Gastroesophageal sphincter (tissue), 4 donors: ENCODE measurements at regions not wholly inside any gene's neighbourhood (a gene's known extent, or its start where the extent isn't known, plus 50 kb on each side); places are given as distances from the start of the nearest gene placed in this dataset.
"Not testable (repeated sequence)": the region's sequence is repeated elsewhere in the genome, so short reads cannot be mapped to it uniquely, and the experiment has no call there.

Experiments used
- ATAC-seq: fragments of 150-250 bp; one replicate; pipeline ENCODE4 v1.9.1; 2016; ENCODE audit warnings: mild to moderate bottlenecking, moderate library complexity
- H3K27ac ChIP-seq, 4 donors: fragments of 200-600 bp; sonication (generic) in 3 of 4; 1 replicate in 3 of 4; 2 replicates in 1 of 4; pipeline ENCODE4 v1.5.1; 2016 to 2019
- H3K27me3 ChIP-seq: fragments of 200-600 bp; sonication (generic); one replicate; pipeline ENCODE4 v1.5.1; 2019
- H3K36me3 ChIP-seq, 2 donors: fragments of 200-600 bp; sonication (generic); one replicate each; pipeline ENCODE4 v1.5.1; 2019; ENCODE audit warnings: control low read depth in 1 of 2
- H3K4me1 ChIP-seq, 3 donors: fragments of 200-600 bp; sonication (generic); 1 replicate in 2 of 3; 2 replicates in 1 of 3; pipeline ENCODE4 v1.5.1; 2016 to 2019; ENCODE audit warnings: control low read depth in 2 of 3
- H3K4me3 ChIP-seq, 2 donors: fragments of 200-600 bp; sonication (generic); one replicate each; pipeline ENCODE4 v1.5.1; 2019; ENCODE audit warnings: mild to moderate bottlenecking in 1 of 2, moderate library complexity in 1 of 2
- H3K9me3 ChIP-seq, 3 donors: fragments of 200-600 bp; sonication (generic); one replicate each; pipeline ENCODE4 v1.5.1; 2017 to 2019; ENCODE audit warnings: control low read depth in 2 of 3
- EP300 ChIP-seq: sonication (generic); formaldehyde crosslinking; IDR thresholded peaks from one replicate; pipeline ENCODE4 v1.6.1; 2017; ENCODE audit warnings: antibody characterized with exemption, mild to moderate bottlenecking
- POLR2A ChIP-seq, 2 donors: fragments of 450-650 bp; IDR thresholded peaks; one replicate each; pipeline ENCODE4 v1.6.1; 2017; ENCODE audit warnings: antibody characterized with exemption in 2 of 2, mild to moderate bottlenecking in 2 of 2, moderate library complexity in 1 of 2
- POLR2AphosphoS5 ChIP-seq: sonication (generic); formaldehyde crosslinking; IDR thresholded peaks from one replicate; pipeline ENCODE4 v1.6.1; 2017; ENCODE audit warnings: antibody characterized with exemption
- WGBS, 2 donors: methylation state at CpG; one replicate each; pipeline ENCODE4 v1.1.5; 2018; ENCODE audit warnings: low coverage in 1 of 2; 5-methylcytosine and 5-hydroxymethylcytosine counted together
- TF ChIP-seq, protein P1 (sequence below), 4 experiments: fragments of 200-600 bp in 2 of 4; fragments of 450-650 bp in 2 of 4; sonication (generic) in 1 of 4; IDR thresholded peaks; one replicate each; pipeline ENCODE4 v1.5.1; 2017 to 2019; ENCODE audit warnings: antibody characterized with exemption in 4 of 4, mild to moderate bottlenecking in 2 of 4, moderate library complexity in 2 of 4

DNA sequence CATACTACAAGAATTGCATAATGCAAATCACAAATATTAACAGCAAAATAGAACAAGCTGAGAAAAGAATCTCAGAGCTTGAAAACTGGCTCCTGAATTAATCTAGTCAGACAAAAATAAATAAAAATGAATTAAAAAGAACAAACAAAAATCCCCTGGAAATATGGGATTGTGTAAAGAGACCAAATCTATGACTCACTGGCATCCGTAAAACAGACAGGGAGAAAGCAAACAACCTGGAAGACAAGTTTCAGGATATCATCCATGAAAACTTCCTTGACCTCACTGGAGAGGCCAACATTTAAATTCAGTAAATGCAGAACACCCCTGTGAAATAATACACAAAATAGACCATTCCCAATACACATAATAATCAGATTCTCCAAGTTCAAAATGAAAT, 229.3 kb upstream of the CTNND2 start:
- no peaks in the 10 kb centered on the region for H3K4me1 ChIP-seq
- H3K4me3 ChIP-seq, result no peak overlapping the region
- H3K27me3 ChIP-seq, result no peaks in the 10 kb centered on the region
- peaks cover 0 to 18% (median 0%) of the 10 kb centered on the region in 3 donors for H3K9me3 ChIP-seq
- WGBS, 2 donors, result 0 to 41% methylated on average over 1 of the region's 1 CpG
- no peaks in the 10 kb centered on the region for H3K36me3 ChIP-seq
- no peak for ATAC-seq
- TF ChIP-seq POLR2A (IDR thresholded peaks at IDR 0.05) (no peak), POLR2AphosphoS5 (no peak), EP300 (no peak)
- TF ChIP-seq, protein P1, sequence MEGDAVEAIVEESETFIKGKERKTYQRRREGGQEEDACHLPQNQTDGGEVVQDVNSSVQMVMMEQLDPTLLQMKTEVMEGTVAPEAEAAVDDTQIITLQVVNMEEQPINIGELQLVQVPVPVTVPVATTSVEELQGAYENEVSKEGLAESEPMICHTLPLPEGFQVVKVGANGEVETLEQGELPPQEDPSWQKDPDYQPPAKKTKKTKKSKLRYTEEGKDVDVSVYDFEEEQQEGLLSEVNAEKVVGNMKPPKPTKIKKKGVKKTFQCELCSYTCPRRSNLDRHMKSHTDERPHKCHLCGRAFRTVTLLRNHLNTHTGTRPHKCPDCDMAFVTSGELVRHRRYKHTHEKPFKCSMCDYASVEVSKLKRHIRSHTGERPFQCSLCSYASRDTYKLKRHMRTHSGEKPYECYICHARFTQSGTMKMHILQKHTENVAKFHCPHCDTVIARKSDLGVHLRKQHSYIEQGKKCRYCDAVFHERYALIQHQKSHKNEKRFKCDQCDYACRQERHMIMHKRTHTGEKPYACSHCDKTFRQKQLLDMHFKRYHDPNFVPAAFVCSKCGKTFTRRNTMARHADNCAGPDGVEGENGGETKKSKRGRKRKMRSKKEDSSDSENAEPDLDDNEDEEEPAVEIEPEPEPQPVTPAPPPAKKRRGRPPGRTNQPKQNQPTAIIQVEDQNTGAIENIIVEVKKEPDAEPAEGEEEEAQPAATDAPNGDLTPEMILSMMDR (IDR thresholded peaks at IDR 0.05), result no peak
- no peak overlapping the region for H3K27ac ChIP-seq

DNA sequence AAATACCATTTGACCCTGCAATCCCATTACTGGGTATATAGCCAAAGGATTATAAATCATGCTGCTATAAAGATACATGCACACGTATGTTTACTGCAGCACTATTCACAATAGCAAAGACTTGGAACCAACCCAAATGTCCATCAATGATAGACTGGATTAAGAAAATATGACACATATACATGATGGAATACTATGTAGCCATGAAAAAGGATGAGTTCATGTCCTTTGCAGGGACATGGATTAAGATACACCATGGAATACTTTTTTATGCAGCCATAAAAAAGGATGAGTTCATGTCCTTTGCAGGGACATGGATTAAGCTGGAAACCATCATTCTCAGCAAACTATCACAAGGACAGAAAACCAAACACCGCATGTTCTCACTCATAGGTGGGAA, 226.8 kb upstream of the CTNND2 start:
- H3K9me3 ChIP-seq, result peaks cover 0 to 32% (median 0%) of the 10 kb centered on the region in 3 donors
- not testable (repeated sequence) for ATAC-seq, H3K36me3 ChIP-seq, H3K27ac ChIP-seq, H3K4me3 ChIP-seq, H3K27me3 ChIP-seq, H3K4me1 ChIP-seq
- 71 to 92% methylated on average over 1 to 2 of the region's 2 CpGs for WGBS, 2 donors

DNA sequence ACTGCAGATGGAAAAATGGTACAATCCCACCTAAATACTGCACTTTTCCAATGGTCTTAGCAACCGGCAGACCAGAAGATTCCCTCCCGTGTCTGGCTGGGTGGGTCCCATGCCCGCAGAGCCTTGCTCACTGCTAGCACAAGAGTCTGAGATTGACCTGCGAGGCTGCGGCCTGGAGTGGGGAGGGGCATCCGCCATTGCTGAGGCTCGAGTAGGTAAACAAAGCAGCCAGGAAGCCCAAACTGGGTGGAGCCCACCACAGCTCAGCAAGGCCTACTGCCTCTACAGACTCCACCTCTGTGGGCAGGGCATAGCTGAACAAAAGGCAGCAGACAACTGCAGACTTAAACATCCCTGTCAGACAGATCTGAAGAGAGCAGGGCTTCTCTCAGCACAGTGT, 221.6 kb upstream of the CTNND2 start:
- Histone ChIP-seq H3K27ac (no peak overlapping the region), H3K27me3 (no peaks in the 10 kb centered on the region), H3K9me3 (peaks cover 0 to 20% (median 0%) of the 10 kb centered on the region in 3 donors), H3K36me3 (no peaks in the 10 kb centered on the region), H3K4me3 (no peak overlapping the region), H3K4me1 (no peaks in the 10 kb centered on the region)
- 100% methylated on average over 2 of the region's 7 CpGs; no CpG with 5 or more reads in 1 of the 2 donors for WGBS, 2 donors
- TF ChIP-seq, protein P1 (IDR thresholded peaks at IDR 0.05), result no peak
- TF ChIP-seq POLR2A (IDR thresholded peaks at IDR 0.05) (no peak), POLR2AphosphoS5 (no peak), EP300 (no peak)
- ATAC-seq, result no peak

DNA sequence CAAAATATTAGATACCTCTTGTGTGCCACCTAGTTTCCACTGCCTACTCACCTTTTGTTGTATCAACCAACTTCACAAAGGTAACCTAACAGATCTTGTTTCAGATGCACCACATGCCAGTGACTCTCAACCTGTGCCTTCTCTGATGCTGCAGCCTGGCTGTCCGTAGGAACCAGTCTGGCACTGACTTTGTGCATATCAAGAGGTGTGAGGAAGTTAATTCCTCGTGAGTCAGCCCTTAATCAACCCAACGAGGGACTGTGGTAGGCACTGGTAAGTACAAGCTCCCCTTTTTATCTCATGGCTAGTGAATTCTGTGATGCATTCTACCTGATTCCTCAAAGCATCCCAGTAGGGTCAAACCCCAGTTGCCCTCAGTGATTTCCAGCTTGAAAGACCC, 215.4 kb upstream of the CTNND2 start:
- Histone ChIP-seq H3K4me3 (no peak overlapping the region), H3K27me3 (no peaks in the 10 kb centered on the region), H3K4me1 (no peaks in the 10 kb centered on the region), H3K27ac (no peak overlapping the region), H3K36me3 (no peaks in the 10 kb centered on the region), H3K9me3 (no peaks in the 10 kb centered on the region)
- TF ChIP-seq POLR2A (IDR thresholded peaks at IDR 0.05) (no peak), POLR2AphosphoS5 (no peak), EP300 (no peak)
- TF ChIP-seq, protein P1 (IDR thresholded peaks at IDR 0.05), result no peak
- WGBS, 2 donors, result 62% methylated on average over 3 of the region's 3 CpGs
- ATAC-seq, result no peak

DNA sequence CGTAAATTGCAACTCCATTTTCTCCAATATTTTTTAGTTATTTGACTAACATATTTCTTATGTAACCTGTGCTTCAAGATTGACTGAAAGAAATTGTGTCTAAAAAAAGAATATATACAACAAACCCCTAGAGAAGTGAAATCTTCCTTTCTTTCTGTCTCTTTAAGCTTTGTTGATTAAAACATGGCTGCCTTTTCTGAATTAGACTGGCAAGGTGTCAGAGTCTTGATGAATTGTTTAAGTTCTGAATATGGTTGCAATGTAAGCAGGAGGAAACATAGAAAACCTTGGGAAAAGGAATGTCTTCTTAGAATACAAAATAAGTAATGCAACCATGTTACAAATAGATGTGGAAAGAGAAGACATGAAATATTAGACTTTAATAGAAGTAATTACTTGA, 209.8 kb upstream of the CTNND2 start:
- TF ChIP-seq POLR2A (IDR thresholded peaks at IDR 0.05) (no peak), EP300 (no peak), POLR2AphosphoS5 (no peak)
- TF ChIP-seq, protein P1 (IDR thresholded peaks at IDR 0.05), result no peak
- Histone ChIP-seq H3K27me3 (no peaks in the 10 kb centered on the region), H3K4me1 (no peaks in the 10 kb centered on the region), H3K4me3 (no peak overlapping the region), H3K27ac (no peak overlapping the region), H3K36me3 (no peaks in the 10 kb centered on the region), H3K9me3 (no peaks in the 10 kb centered on the region)
- WGBS, 2 donors, result 100% methylated on average over 1 of the region's 1 CpG
- ATAC-seq, result no peak

DNA sequence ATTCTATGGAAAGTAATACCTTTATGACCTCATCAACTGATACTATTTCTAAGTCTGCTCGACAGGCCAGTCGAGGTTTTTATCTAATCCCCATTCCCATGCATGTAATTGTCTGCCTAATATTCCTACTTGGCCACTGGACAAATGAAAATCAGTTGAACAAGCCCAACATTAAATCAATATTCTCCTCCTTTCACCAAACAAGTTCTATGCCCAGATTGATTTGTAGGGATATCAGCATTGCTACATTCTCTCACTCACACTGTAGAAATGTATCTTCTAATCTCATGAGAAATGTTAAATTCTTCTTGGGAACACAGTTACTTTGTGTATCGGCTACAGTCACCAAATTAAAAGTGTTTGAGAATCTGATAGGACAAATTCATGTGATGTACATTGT, 208.8 kb upstream of the CTNND2 start:
- Histone ChIP-seq H3K27me3 (no peaks in the 10 kb centered on the region), H3K27ac (no peak overlapping the region), H3K4me3 (no peak overlapping the region), H3K4me1 (no peaks in the 10 kb centered on the region), H3K36me3 (no peaks in the 10 kb centered on the region), H3K9me3 (no peaks in the 10 kb centered on the region)
- ATAC-seq, result no peak
- no peak for TF ChIP-seq POLR2A (IDR thresholded peaks at IDR 0.05)
- no peak for TF ChIP-seq EP300
- TF ChIP-seq, protein P1 (IDR thresholded peaks at IDR 0.05), result no peak
- no peak for TF ChIP-seq POLR2AphosphoS5
- WGBS, 2 donors, result 65 to 76% methylated on average over 3 of the region's 3 CpGs
